Smooth muscle cell (in vitro differentiated cells): ENCODE measurements at regions not wholly inside any gene's neighbourhood (a gene's known extent, or its start where the extent isn't known, plus 50 kb on each side); places are given as distances from the start of the nearest gene placed in this dataset.

Experiments used
- DNase-seq: peaks from one replicate; lab custom pipeline; 2025; ENCODE audit not compliant: unreplicated experiment; lab: John Stamatoyannopoulos, UW
- H2AFZ ChIP-seq: fragments of 200-600 bp; sonication (generic); 2 replicates; pipeline ENCODE4 v1.6.0; 2016; ENCODE audit warnings: antibody characterized with exemption, low read depth, mild to moderate bottlenecking
- H3F3A ChIP-seq: fragments of 200-600 bp; sonication (generic); 2 replicates; pipeline ENCODE4 v1.6.0; 2017; ENCODE audit warnings: antibody characterized with exemption, low read depth
- H3K27ac ChIP-seq: fragments of 200-600 bp; sonication (generic); 2 replicates; pipeline ENCODE4 v1.5.1; 2016; ENCODE audit warnings: low read depth, mild to moderate bottlenecking
- H3K27me3 ChIP-seq: fragments of 200-600 bp; sonication (generic); 2 replicates; pipeline ENCODE4 v1.6.1; 2016; ENCODE audit warnings: low read depth, mild to moderate bottlenecking
- H3K36me3 ChIP-seq: fragments of 200-600 bp; sonication (generic); 2 replicates; pipeline ENCODE4 v1.5.1; 2016; ENCODE audit warnings: low read depth
- H3K4me1 ChIP-seq: fragments of 200-600 bp; sonication (generic); 2 replicates; pipeline ENCODE4 v1.5.1; 2016; ENCODE audit warnings: low read depth
- H3K4me2 ChIP-seq: fragments of 200-600 bp; sonication (generic); 2 replicates; pipeline ENCODE4 v1.6.0; 2016; ENCODE audit warnings: mild to moderate bottlenecking
- H3K4me3 ChIP-seq: fragments of 200-600 bp; sonication (generic); 2 replicates; pipeline ENCODE4 v1.5.1; 2016; ENCODE audit warnings: mild to moderate bottlenecking
- H3K79me2 ChIP-seq: fragments of 200-600 bp; sonication (generic); 2 replicates; pipeline ENCODE4 v1.6.0; 2016; ENCODE audit warnings: low read depth, mild to moderate bottlenecking
- H3K9ac ChIP-seq: fragments of 200-600 bp; sonication (generic); 2 replicates; pipeline ENCODE4 v1.6.0; 2016; ENCODE audit warnings: low read depth
- H3K9me3 ChIP-seq: fragments of 200-600 bp; sonication (generic); replicated peaks from 2 replicates; pipeline ENCODE4 v1.5.1; 2016; ENCODE audit warnings: low read depth
- H4K20me1 ChIP-seq: fragments of 200-600 bp; sonication (generic); 2 replicates; pipeline ENCODE4 v1.6.0; 2016; ENCODE audit warnings: low read depth
- WGBS: methylation state at CpG from one replicate; pipeline ENCODE4 v1.1.7; 2016; ENCODE audit warnings: low lambda C conversion rate; 5-methylcytosine and 5-hydroxymethylcytosine counted together
- TF ChIP-seq, protein P1 (sequence below): fragments of 200-600 bp; sonication (generic); IDR thresholded peaks from 2 replicates; pipeline ENCODE4 v1.5.1; 2017; ENCODE audit warnings: borderline replicate concordance, mild to moderate bottlenecking, antibody characterized with exemption; ENCODE audit not compliant: insufficient read depth, poor library complexity, severe bottlenecking

DNA sequence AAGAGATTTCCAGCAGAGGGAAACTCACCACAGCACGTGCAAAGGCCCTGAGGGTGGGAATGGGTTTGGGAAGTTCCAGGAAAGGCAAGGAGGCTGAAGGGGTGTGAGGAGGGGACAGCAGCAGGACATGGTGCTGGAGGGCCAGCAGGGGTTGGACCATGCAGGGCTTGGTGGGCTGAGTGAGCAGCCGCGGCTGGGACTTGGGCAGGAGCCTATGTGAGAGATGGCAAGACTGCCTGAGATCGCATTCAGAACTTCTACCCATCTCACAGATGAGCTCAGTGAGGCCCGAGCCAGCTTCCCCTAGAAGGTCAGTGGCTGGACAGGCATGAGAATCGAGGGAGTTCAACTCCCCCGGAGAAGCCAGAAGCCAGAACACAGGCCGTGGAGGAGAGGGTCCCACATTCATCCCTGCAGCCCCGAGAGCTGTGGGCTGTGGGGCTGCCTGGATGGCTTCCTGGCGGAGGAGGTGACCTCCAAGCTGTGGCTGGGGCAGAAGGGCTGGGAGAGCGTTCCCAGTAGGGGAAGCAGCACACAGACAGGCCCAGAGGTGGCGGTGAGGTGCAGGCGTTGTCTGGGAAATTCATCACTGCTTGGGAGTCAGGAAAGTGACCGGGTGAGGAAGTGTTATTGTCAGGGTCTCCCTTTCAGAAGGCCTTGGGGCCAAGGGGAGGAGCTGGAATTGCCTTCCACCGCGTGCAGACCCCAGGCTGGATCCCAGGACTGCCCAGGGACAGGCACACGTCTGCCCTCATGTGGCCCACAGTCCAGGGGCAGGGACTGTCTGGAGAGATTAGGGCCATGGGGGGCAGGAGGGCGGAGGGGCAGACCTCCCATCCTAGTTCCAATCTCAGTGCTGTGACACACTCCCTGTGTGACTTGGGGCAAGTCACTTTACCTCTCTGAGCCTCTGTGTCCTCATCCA, 103.8 kb downstream of the CEBPB start:
- Histone ChIP-seq H3K36me3 (no peaks in the 10 kb centered on the region), H3F3A (peaks cover 7% of the 10 kb centered on the region), H4K20me1 (no peaks in the 10 kb centered on the region), H2AFZ (no peak overlapping the region), H3K27me3 (no peaks in the 10 kb centered on the region), H3K4me1 (no peaks in the 10 kb centered on the region), H3K79me2 (no peaks in the 10 kb centered on the region), H3K9ac (no peak overlapping the region), H3K4me2 (no peak overlapping the region), H3K27ac (peak overlapping the region; percentile 49), H3K9me3 (no peaks in the 10 kb centered on the region), H3K4me3 (no peak overlapping the region)
- TF ChIP-seq, protein P1, sequence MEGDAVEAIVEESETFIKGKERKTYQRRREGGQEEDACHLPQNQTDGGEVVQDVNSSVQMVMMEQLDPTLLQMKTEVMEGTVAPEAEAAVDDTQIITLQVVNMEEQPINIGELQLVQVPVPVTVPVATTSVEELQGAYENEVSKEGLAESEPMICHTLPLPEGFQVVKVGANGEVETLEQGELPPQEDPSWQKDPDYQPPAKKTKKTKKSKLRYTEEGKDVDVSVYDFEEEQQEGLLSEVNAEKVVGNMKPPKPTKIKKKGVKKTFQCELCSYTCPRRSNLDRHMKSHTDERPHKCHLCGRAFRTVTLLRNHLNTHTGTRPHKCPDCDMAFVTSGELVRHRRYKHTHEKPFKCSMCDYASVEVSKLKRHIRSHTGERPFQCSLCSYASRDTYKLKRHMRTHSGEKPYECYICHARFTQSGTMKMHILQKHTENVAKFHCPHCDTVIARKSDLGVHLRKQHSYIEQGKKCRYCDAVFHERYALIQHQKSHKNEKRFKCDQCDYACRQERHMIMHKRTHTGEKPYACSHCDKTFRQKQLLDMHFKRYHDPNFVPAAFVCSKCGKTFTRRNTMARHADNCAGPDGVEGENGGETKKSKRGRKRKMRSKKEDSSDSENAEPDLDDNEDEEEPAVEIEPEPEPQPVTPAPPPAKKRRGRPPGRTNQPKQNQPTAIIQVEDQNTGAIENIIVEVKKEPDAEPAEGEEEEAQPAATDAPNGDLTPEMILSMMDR = no peak
- WGBS = 82% methylated on average over 18 of the region's 18 CpGs
- no peak for DNase-seq

DNA sequence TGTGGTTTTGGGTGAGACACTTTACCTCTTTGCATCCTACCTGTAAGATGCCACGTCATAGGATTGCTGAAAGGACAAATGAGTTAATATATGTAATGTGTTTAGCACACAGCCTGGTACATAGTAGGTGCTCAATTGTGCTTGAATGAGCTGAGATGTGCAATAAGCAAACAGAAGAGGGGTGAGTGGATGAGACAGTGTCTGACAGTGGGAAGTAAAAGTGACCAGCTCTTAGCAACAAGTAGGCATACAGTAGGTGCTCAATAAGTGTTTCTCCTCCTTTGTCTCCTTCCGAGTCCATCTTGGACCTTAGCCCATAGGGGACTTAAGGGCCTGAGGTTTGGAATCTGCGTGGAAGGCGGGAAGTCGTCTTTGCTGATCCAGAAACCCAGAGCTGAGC, 104.7 kb downstream of the CEBPB start:
- no peaks in the 10 kb centered on the region for H3K79me2 ChIP-seq
- no peak overlapping the region for H3K9ac ChIP-seq
- 91% methylated on average over 5 of the region's 5 CpGs for WGBS
- DNase-seq = no peak
- no peaks in the 10 kb centered on the region for H3K36me3 ChIP-seq
- no peaks in the 10 kb centered on the region for H3K9me3 ChIP-seq
- H3K27ac ChIP-seq = peak overlapping the region; percentile 49
- no peak overlapping the region for H3K4me2 ChIP-seq
- H3F3A ChIP-seq = peaks cover 7% of the 10 kb centered on the region
- no peak overlapping the region for H3K4me3 ChIP-seq
- TF ChIP-seq, protein P1 = no peak
- no peak overlapping the region for H2AFZ ChIP-seq
- H4K20me1 ChIP-seq = no peaks in the 10 kb centered on the region
- no peaks in the 10 kb centered on the region for H3K4me1 ChIP-seq
- H3K27me3 ChIP-seq = no peaks in the 10 kb centered on the region

DNA sequence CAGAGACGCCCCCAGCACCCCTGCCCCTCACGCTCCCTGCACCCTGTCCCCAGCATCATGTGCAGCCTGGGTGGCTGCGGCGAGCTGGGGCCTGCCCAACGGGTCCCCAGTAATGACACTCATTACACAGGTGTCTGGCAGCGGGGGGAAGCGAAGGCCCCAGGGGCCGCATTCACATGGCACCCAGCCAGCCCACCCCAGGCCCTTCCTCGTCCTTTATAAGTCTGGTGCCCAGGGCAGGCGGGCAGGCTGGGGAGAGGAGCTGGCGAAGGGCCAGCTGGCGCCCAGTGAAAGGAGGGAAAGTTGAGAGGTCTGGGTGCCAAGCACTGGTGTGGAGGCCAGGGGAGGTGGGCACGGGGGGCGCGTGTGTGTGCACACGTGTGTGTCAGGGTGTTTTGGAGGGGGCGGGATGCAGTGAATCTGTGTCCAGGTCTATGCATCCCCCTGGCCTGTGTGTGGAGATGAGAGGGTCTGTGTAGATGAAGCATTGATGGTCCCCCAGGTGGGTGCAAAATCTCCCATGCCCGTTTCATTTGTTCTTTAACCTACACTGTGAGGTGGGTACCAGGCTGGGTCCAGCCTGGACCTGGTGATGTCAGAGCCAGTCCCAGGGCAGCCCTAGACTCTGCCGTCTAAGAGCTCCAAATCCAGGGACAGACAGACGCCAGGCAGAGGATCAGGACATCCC, 105.3 kb downstream of the CEBPB start:
- no peak for DNase-seq
- H3K9me3 ChIP-seq = no peaks in the 10 kb centered on the region
- H3K27me3 ChIP-seq = no peaks in the 10 kb centered on the region
- no peaks in the 10 kb centered on the region for H3K36me3 ChIP-seq
- H3K4me3 ChIP-seq = no peak overlapping the region
- H3K79me2 ChIP-seq = no peaks in the 10 kb centered on the region
- no peak overlapping the region for H3K9ac ChIP-seq
- no peak overlapping the region for H3K4me2 ChIP-seq
- H3K27ac ChIP-seq = no peak overlapping the region
- TF ChIP-seq, protein P1 = no peak
- no peaks in the 10 kb centered on the region for H3K4me1 ChIP-seq
- peaks cover 7% of the 10 kb centered on the region for H3F3A ChIP-seq
- no peaks in the 10 kb centered on the region for H4K20me1 ChIP-seq
- WGBS = 89% methylated on average over 20 of the region's 20 CpGs
- H2AFZ ChIP-seq = no peak overlapping the region
